ENCODE measurements at regions not wholly inside any gene's neighbourhood (a gene's known extent, or its start where the extent isn't known, plus 50 kb on each side); places are given as distances from the start of the nearest gene placed in this dataset.

DNA sequence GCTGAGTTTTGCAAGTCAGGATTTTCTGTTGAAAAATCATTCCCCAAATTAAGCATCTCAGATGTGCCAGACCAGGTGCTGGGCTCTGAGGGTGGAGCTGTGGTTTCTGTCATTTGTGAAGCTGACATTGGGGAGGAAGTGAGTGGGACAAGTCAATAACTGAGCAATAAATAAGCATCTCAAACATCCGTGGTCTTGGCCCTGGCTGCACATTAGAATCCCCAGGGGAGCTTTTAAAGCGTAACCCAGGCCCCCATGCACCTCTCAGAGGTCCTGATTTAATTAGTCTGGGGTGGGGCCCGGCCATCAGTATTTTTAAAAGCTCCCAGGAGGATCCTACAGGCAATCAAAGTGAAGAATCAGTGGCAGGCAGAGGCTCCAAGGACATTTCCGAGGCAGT is 420.0 kb downstream of the MN1 start:
- Histone ChIP-seq H3K27me3 (replicated peaks; ENCODE audit: insufficient read depth, low read depth, low read length, poor library complexity) (no peaks in the 10 kb centered on the region), H3K4me3 (ENCODE audit: low read depth, low read length, poor library complexity, severe bottlenecking) (no peak overlapping the region), H3K4me1 (ENCODE audit: insufficient read depth, low read length, poor library complexity, severe bottlenecking) (peaks cover 40% of the 10 kb centered on the region), H3K27ac (ENCODE audit: low read depth, low read length, poor library complexity, severe bottlenecking) (peak overlapping the region; percentile 3), H3K36me3 (ENCODE audit: insufficient read depth, low read length, poor library complexity, severe bottlenecking) (no peaks in the 10 kb centered on the region), H3K9me3 (ENCODE audit: low read depth, low read length, poor library complexity, severe bottlenecking) (no peaks in the 10 kb centered on the region)
- DNase-seq (ENCODE audit: low spot score) = peak; percentile 58
- intact Hi-C loops (cut with micrococcal nuclease; ENCODE audit: unreplicated experiment) = no loop called here
- TF ChIP-seq, protein P1, sequence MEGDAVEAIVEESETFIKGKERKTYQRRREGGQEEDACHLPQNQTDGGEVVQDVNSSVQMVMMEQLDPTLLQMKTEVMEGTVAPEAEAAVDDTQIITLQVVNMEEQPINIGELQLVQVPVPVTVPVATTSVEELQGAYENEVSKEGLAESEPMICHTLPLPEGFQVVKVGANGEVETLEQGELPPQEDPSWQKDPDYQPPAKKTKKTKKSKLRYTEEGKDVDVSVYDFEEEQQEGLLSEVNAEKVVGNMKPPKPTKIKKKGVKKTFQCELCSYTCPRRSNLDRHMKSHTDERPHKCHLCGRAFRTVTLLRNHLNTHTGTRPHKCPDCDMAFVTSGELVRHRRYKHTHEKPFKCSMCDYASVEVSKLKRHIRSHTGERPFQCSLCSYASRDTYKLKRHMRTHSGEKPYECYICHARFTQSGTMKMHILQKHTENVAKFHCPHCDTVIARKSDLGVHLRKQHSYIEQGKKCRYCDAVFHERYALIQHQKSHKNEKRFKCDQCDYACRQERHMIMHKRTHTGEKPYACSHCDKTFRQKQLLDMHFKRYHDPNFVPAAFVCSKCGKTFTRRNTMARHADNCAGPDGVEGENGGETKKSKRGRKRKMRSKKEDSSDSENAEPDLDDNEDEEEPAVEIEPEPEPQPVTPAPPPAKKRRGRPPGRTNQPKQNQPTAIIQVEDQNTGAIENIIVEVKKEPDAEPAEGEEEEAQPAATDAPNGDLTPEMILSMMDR (conservative IDR thresholded peaks at IDR 0.05; ENCODE audit: low read depth, low read length) = no peak
- no peak for TF ChIP-seq EZH2 (IDR thresholded peaks at IDR 0.05; ENCODE audit: borderline replicate concordance, low read depth, low read length, poor library complexity, severe bottlenecking)
- ChIA-PET CTCF (no interaction called here), POLR2A (ENCODE audit: low non-redundant PET) (no interaction called here)
- no TSS peak for BruUV-seq (replicated peaks)

DNA sequence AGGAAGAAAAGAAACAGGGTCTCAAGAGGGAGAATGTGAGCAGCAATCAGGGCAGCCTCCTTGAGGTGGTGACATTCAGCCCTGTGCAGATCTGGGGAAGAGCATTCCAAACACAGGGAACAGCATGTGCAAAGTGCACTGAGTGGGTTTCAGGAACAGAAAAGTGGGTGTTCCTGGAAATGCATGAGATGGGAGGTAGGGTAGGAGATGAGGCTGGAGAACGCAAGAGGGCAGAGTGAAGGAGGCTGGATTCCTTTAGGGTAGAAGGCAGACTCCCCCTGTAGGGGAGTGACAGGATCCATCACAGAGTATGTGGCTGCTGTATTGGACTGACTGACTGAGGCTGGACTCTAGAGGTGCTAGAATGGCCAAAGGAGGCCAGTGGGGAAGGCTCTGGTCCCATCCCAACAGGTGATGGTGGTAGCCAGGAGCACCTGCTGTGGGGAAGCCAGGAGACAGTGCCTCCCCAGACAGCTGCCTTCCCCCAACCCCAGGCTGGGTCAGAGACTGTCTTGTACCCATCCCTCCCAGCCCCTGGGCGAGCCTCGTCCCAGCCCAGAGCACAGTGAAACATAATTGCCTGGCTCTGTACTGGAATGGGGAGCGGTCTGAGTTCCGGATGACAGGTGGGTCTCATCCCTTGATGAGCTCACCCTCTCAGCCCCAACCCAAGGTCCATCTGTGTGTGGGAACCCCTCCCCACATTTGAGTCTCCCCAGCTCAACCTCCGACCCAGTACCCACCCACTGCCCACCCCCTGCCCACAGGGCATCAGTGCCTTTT is 419.4 kb downstream of the MN1 start:
- no peak for TF ChIP-seq EZH2 (IDR thresholded peaks at IDR 0.05; ENCODE audit: borderline replicate concordance, low read depth, low read length, poor library complexity, severe bottlenecking)
- TF ChIP-seq, protein P1 (conservative IDR thresholded peaks at IDR 0.05; ENCODE audit: low read depth, low read length) = no peak
- intact Hi-C loops (cut with micrococcal nuclease; ENCODE audit: unreplicated experiment) = no loop called here
- Histone ChIP-seq H3K27me3 (replicated peaks; ENCODE audit: insufficient read depth, low read depth, low read length, poor library complexity) (no peaks in the 10 kb centered on the region), H3K27ac (ENCODE audit: low read depth, low read length, poor library complexity, severe bottlenecking) (no peak overlapping the region), H3K4me1 (ENCODE audit: insufficient read depth, low read length, poor library complexity, severe bottlenecking) (peaks cover 40% of the 10 kb centered on the region), H3K36me3 (ENCODE audit: insufficient read depth, low read length, poor library complexity, severe bottlenecking) (no peaks in the 10 kb centered on the region), H3K9me3 (ENCODE audit: low read depth, low read length, poor library complexity, severe bottlenecking) (no peaks in the 10 kb centered on the region), H3K4me3 (ENCODE audit: low read depth, low read length, poor library complexity, severe bottlenecking) (no peak overlapping the region)
- ChIA-PET POLR2A (ENCODE audit: low non-redundant PET) (no interaction called here), CTCF (no interaction called here)
- DNase-seq (ENCODE audit: low spot score) = no peak
- BruUV-seq (replicated peaks) = no TSS peak

DNA sequence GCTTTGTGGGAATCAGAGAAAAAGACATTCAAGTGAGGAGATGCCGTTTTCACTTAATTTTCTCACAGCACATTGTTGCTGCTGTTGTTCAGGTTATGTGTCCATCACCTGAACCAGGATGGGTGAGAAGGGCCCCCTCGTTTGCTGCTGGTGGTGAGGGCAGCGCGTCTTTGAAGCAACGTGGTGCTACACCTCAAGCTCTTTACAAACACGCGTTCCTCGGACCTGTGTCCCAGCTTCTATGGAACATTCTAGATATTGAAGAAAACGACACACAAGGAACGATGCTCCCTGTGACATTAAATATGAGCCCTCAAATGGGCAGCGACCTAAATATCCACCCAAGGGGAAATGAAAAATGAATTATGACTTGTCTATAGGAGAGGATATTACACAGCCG is 418.6 kb downstream of the MN1 start:
- H3K4me1 ChIP-seq (ENCODE audit: insufficient read depth, low read length, poor library complexity, severe bottlenecking) = peaks cover 34% of the 10 kb centered on the region
- H3K27me3 ChIP-seq (replicated peaks; ENCODE audit: insufficient read depth, low read depth, low read length, poor library complexity) = no peaks in the 10 kb centered on the region
- no peaks in the 10 kb centered on the region for H3K9me3 ChIP-seq (ENCODE audit: low read depth, low read length, poor library complexity, severe bottlenecking)
- intact Hi-C loops (cut with micrococcal nuclease; ENCODE audit: unreplicated experiment) = no loop called here
- POLR2A ChIA-PET (ENCODE audit: low non-redundant PET) = no interaction called here
- no peak overlapping the region for H3K27ac ChIP-seq (ENCODE audit: low read depth, low read length, poor library complexity, severe bottlenecking)
- no peak overlapping the region for H3K4me3 ChIP-seq (ENCODE audit: low read depth, low read length, poor library complexity, severe bottlenecking)
- BruUV-seq (replicated peaks) = no TSS peak
- no peaks in the 10 kb centered on the region for H3K36me3 ChIP-seq (ENCODE audit: insufficient read depth, low read length, poor library complexity, severe bottlenecking)
- CTCF ChIA-PET = no interaction called here
- DNase-seq (ENCODE audit: low spot score) = no peak
- no peak for TF ChIP-seq EZH2 (IDR thresholded peaks at IDR 0.05; ENCODE audit: borderline replicate concordance, low read depth, low read length, poor library complexity, severe bottlenecking)
- TF ChIP-seq, protein P1 (conservative IDR thresholded peaks at IDR 0.05; ENCODE audit: low read depth, low read length) = no peak

All from A673 (cell line).